A549 (cell line): ENCODE measurements at regions not wholly inside any gene's neighbourhood (a gene's known extent, or its start where the extent isn't known, plus 50 kb on each side); places are given as distances from the start of the nearest gene placed in this dataset.

ENCODE experiments used
- ATAC-seq, 2 experiments: fragments of 200-7000 bp in 1 of 2; fragments of >200 bp in 1 of 2; cut with Nextera tagmentation in 1 of 2; cut with Tn5 transposase in 1 of 2; 3 replicates each; pipeline versions ENCODE4 v1.8.0 to v1.9.1; 2018 to 2020; ENCODE audit warnings: mild to moderate bottlenecking in 1 of 2, moderate library complexity in 1 of 2
- CTCF ChIA-PET: fragments of 300-600 bp; sonication (Branson Sonifier 250); formaldehyde crosslinking; extraction: SDS; loops from one replicate; lab custom pipeline; 2021; ENCODE audit warnings: antibody characterized with exemption, inconsistent platforms; lab: Yijun Ruan, JAX
- POLR2A ChIA-PET: fragments of 350-600 bp; formaldehyde crosslinking; extraction: SDS; loops from one replicate; lab custom pipeline; 2021; ENCODE audit warnings: antibody characterized with exemption, inconsistent platforms; lab: Yijun Ruan, JAX
- DNase-seq, 2 experiments: peaks; one replicate each; pipeline versions ENCODE4 v3.0.0 to v3.0.0-alpha.2; 2011 to 2016; ENCODE audit warnings: low read depth in 1 of 2, low spot score in 1 of 2
- FAIRE-seq: peaks from 2 replicates; lab custom pipeline; 2011; peaks lifted over from hg19 to GRCh38; lab: Jason Lieb, UNC
- H3K27ac ChIP-seq, 2 experiments: fragments of >200 bp; sonication (Bioruptor Twin); formaldehyde crosslinking; 3 replicates each; pipeline ENCODE4 v1.5.1; 2016 to 2017
- H3K4me1 ChIP-seq: fragments of >200 bp; sonication (Bioruptor Twin); formaldehyde crosslinking; 3 replicates; pipeline ENCODE4 v1.6.1; 2016
- H3K4me2 ChIP-seq: fragments of >200 bp; sonication (Bioruptor Twin); formaldehyde crosslinking; 3 replicates; pipeline ENCODE4 v1.6.1; 2016
- H3K4me3 ChIP-seq: fragments of >200 bp; sonication (Bioruptor Twin); formaldehyde crosslinking; 3 replicates; pipeline ENCODE4 v1.5.1; 2016
- H3K9me3 ChIP-seq: fragments of >200 bp; sonication (Bioruptor Twin); formaldehyde crosslinking; 3 replicates; pipeline ENCODE4 v1.6.1; 2016
- BHLHE40 ChIP-seq: IDR thresholded peaks from 2 replicates; pipeline ENCODE4 v1.6.1; 2012; ENCODE audit warnings: low read depth, low read length, inconsistent platforms
- CBX8 ChIP-seq: fragments of 200-600 bp; sonication (generic); IDR thresholded peaks from 2 replicates; pipeline ENCODE4 v1.6.1; 2016
- CHD2 ChIP-seq: fragments of 150-350 bp; IDR thresholded peaks from 2 replicates; pipeline ENCODE4 v1.6.1; 2014; ENCODE audit warnings: low read length; ENCODE audit not compliant: partially characterized antibody
- CHD4 ChIP-seq: fragments of 200-600 bp; sonication (generic); IDR thresholded peaks from 2 replicates; pipeline ENCODE4 v1.6.1; 2016; ENCODE audit warnings: antibody characterized with exemption, mild to moderate bottlenecking, borderline replicate concordance
- CTCF ChIP-seq: fragments of >200 bp; sonication (Bioruptor Twin); formaldehyde crosslinking; IDR thresholded peaks from 3 replicates; pipeline ENCODE4 v1.5.1; 2016
- EHF ChIP-seq: fragments of 250-450 bp; sonication (Bioruptor Pico); IDR thresholded peaks from 2 replicates; pipeline ENCODE4 v1.5.0; 2020; ENCODE audit warnings: mild to moderate bottlenecking
- ELK1 ChIP-seq: fragments of 150-350 bp; IDR thresholded peaks from 2 replicates; pipeline ENCODE4 v1.6.1; 2014; ENCODE audit warnings: low read depth, mild to moderate bottlenecking, low read length
- FOSB ChIP-seq: fragments of 250-450 bp; sonication (Bioruptor Pico); IDR thresholded peaks from 2 replicates; pipeline ENCODE4 v1.5.0; 2020; ENCODE audit warnings: mild to moderate bottlenecking, moderate library complexity
- FOSL2 ChIP-seq, 2 experiments: fragments of 450-650 bp in 1 of 2; fragments of >200 bp in 1 of 2; sonication (Bioruptor Twin) in 1 of 2; formaldehyde crosslinking; IDR thresholded peaks; 2 replicates each; pipeline versions ENCODE4 v1.5.0 to v1.6.1; 2016 to 2020; ENCODE audit warnings: mild to moderate bottlenecking in 1 of 2, moderate library complexity in 1 of 2
- HDAC2 ChIP-seq: fragments of 200-600 bp; sonication (generic); IDR thresholded peaks from 2 replicates; pipeline ENCODE4 v1.6.1; 2016
- HEYL ChIP-seq: fragments of 250-450 bp; sonication (Bioruptor Pico); IDR thresholded peaks from 2 replicates; pipeline ENCODE4 v1.8.0; 2021; ENCODE audit warnings: mild to moderate bottlenecking, moderate library complexity
- HOXA7 ChIP-seq: fragments of 250-450 bp; sonication (Bioruptor Pico); IDR thresholded peaks from 2 replicates; pipeline ENCODE4 v1.5.0; 2020; ENCODE audit warnings: mild to moderate bottlenecking, moderate library complexity
- HOXB13 ChIP-seq: fragments of 250-450 bp; sonication (Bioruptor Pico); IDR thresholded peaks from 2 replicates; pipeline ENCODE4 v1.5.0; 2020; ENCODE audit warnings: low read depth, mild to moderate bottlenecking, moderate library complexity
- HOXB5 ChIP-seq: fragments of 250-450 bp; sonication (Bioruptor Pico); IDR thresholded peaks from 2 replicates; pipeline ENCODE4 v1.5.0; 2020; ENCODE audit warnings: mild to moderate bottlenecking, moderate library complexity
- JUN ChIP-seq, 2 experiments: fragments of >200 bp; sonication (Bioruptor Twin); formaldehyde crosslinking; IDR thresholded peaks; 2 replicates in 1 of 2; 3 replicates in 1 of 2; pipeline ENCODE4 v1.6.1; 2016 to 2017
- KDM5A ChIP-seq: fragments of 200-600 bp; sonication (generic); IDR thresholded peaks from 2 replicates; pipeline ENCODE4 v1.6.1; 2016; ENCODE audit warnings: antibody characterized with exemption, mild to moderate bottlenecking
- MAZ ChIP-seq: fragments of 150-350 bp; IDR thresholded peaks from 2 replicates; pipeline ENCODE4 v1.6.1; 2014; ENCODE audit warnings: antibody characterized with exemption, low read depth, low read length, borderline replicate concordance
- NFE2L2 ChIP-seq: fragments of 150-350 bp; conservative IDR thresholded peaks from 2 replicates; pipeline ENCODE4 v1.6.1; 2014; ENCODE audit warnings: low read length
- NR3C1 ChIP-seq: fragments of >200 bp; sonication (Bioruptor Twin); formaldehyde crosslinking; IDR thresholded peaks from 3 replicates; pipeline ENCODE4 v1.6.1; 2017
- POLR2A ChIP-seq: IDR thresholded peaks from 2 replicates; pipeline ENCODE4 v1.6.1; 2012; ENCODE audit warnings: mild to moderate bottlenecking, low read length
- RAD21 ChIP-seq, 2 experiments: fragments of >200 bp in 1 of 2; sonication (Bioruptor Twin) in 1 of 2; formaldehyde crosslinking in 1 of 2; IDR thresholded peaks in 1 of 2; conservative IDR thresholded peaks in 1 of 2; 2 replicates in 1 of 2; 3 replicates in 1 of 2; pipeline ENCODE4 v1.6.1; 2012 to 2018; ENCODE audit warnings: inconsistent platforms in 1 of 2
- RARB ChIP-seq: fragments of 250-450 bp; sonication (Bioruptor Pico); IDR thresholded peaks from 2 replicates; pipeline ENCODE4 v1.8.0; 2021; ENCODE audit warnings: mild to moderate bottlenecking, moderate library complexity
- RFX5 ChIP-seq: fragments of 450-650 bp; IDR thresholded peaks from 2 replicates; pipeline ENCODE4 v1.7.1; 2014; ENCODE audit warnings: antibody characterized with exemption, mild to moderate bottlenecking, moderate library complexity
- ZC3H11A ChIP-seq: fragments of 450-650 bp; IDR thresholded peaks from 2 replicates; pipeline ENCODE4 v1.6.1; 2014; ENCODE audit warnings: antibody characterized with exemption, mild to moderate bottlenecking
- ZFP36 ChIP-seq: fragments of 450-650 bp; IDR thresholded peaks from 2 replicates; pipeline ENCODE4 v1.6.1; 2014; ENCODE audit warnings: borderline replicate concordance; ENCODE audit not compliant: partially characterized antibody
- ZNF302 ChIP-seq: fragments of 250-450 bp; sonication (Bioruptor Pico); IDR thresholded peaks from 2 replicates; pipeline ENCODE4 v1.9.0; 2021; ENCODE audit warnings: inconsistent platforms, mild to moderate bottlenecking, moderate library complexity
- WGBS: methylation state at CpG from one replicate; pipeline ENCODE4 v1.1.6; 2017; ENCODE audit errors: missing lambda C conversion rate; 5-methylcytosine and 5-hydroxymethylcytosine counted together
- TF ChIP-seq, protein P1 (sequence below): IDR thresholded peaks from 2 replicates; pipeline ENCODE4 v1.6.1; 2012
- TF ChIP-seq, protein P2 (sequence below): IDR thresholded peaks from 2 replicates; pipeline ENCODE4 v1.6.1; 2012

GRCh38 chr9:7242126-7242525 is 484.4 kb downstream of the KDM4C start:
- Histone ChIP-seq H3K9me3 (no peaks in the 10 kb centered on the region), H3K4me1 (no peaks in the 10 kb centered on the region), H3K27ac (no peak overlapping the region), H3K4me2 (no peak overlapping the region), H3K4me3 (no peak overlapping the region)
- POLR2A ChIA-PET, result no interaction called here
- WGBS, result 69% methylated on average over 1 of the region's 1 CpG
- TF ChIP-seq, protein P1, sequence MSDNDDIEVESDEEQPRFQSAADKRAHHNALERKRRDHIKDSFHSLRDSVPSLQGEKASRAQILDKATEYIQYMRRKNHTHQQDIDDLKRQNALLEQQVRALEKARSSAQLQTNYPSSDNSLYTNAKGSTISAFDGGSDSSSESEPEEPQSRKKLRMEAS, result no peak
- no peak for TF ChIP-seq ZC3H11A
- no peak for TF ChIP-seq FOSB (CRISPR knock-in tag)
- no peak for TF ChIP-seq NFE2L2
- TF ChIP-seq ZFP36, result no peak
- TF ChIP-seq MAZ, result no peak
- no peak for TF ChIP-seq FOSL2 (IDR thresholded peaks at IDR 0.05)
- TF ChIP-seq FOSL2 (CRISPR knock-in tag; IDR thresholded peaks at IDR 0.05), result no peak
- no peak for TF ChIP-seq RARB (CRISPR knock-in tag)
- no peak for TF ChIP-seq CHD4
- TF ChIP-seq POLR2A, result no peak
- no peak for TF ChIP-seq HDAC2
- no peak for TF ChIP-seq CTCF
- TF ChIP-seq ELK1, result no peak
- TF ChIP-seq RFX5, result no peak
- ATAC-seq, result no peak
- FAIRE-seq, result no peak
- DNase-seq, result no peak
- CTCF ChIA-PET, result no interaction called here

GRCh38 chr9:7241694-7242093 is 483.9 kb downstream of the KDM4C start:
- Histone ChIP-seq H3K4me1 (no peaks in the 10 kb centered on the region), H3K4me2 (no peak overlapping the region), H3K27ac (no peak overlapping the region), H3K4me3 (no peak overlapping the region), H3K9me3 (no peaks in the 10 kb centered on the region)
- 29% methylated on average over 2 of the region's 2 CpGs for WGBS
- ATAC-seq (no peak), FAIRE-seq (no peak), DNase-seq (no peak)
- ChIA-PET POLR2A (no interaction called here), CTCF (interaction anchor here (1.0 kb wide), 1 partner anchor 17 kb away, joined by 4 read pairs; no protein-coding TSS in a partner anchor)
- TF ChIP-seq HOXB13 (CRISPR knock-in tag), result no peak
- TF ChIP-seq, protein P2, sequence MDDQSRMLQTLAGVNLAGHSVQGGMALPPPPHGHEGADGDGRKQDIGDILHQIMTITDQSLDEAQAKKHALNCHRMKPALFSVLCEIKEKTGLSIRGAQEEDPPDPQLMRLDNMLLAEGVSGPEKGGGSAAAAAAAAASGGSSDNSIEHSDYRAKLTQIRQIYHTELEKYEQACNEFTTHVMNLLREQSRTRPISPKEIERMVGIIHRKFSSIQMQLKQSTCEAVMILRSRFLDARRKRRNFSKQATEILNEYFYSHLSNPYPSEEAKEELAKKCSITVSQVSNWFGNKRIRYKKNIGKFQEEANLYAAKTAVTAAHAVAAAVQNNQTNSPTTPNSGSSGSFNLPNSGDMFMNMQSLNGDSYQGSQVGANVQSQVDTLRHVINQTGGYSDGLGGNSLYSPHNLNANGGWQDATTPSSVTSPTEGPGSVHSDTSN, result no peak

GRCh38 chr9:7240569-7241311 is 483.0 kb downstream of the KDM4C start:
- Histone ChIP-seq H3K4me2 (no peak overlapping the region), H3K27ac (no peak overlapping the region), H3K4me1 (no peaks in the 10 kb centered on the region), H3K4me3 (no peak overlapping the region)
- WGBS, result 54% methylated on average over 5 of the region's 5 CpGs
- ChIA-PET POLR2A (no interaction called here), CTCF (interaction anchor here (0.8 to 1.0 kb wide), 3 partner anchors 18 to 188 kb away, joined by 3 to 4 read pairs (median 3); no protein-coding TSS in a partner anchor)
- DNase-seq, result no peak
- peak; percentile 84 for FAIRE-seq
- TF ChIP-seq ZNF302 (CRISPR knock-in tag) (no peak), HEYL (CRISPR knock-in tag) (no peak), JUN (IDR thresholded peaks at IDR 0.05) (no peak), KDM5A (no peak), BHLHE40 (no peak), EHF (no peak), FOSB (CRISPR knock-in tag) (no peak), RFX5 (no peak), ZFP36 (no peak), CTCF (no peak), FOSL2 (IDR thresholded peaks at IDR 0.05) (no peak), FOSL2 (CRISPR knock-in tag; IDR thresholded peaks at IDR 0.05) (no peak), CHD4 (no peak), CBX8 (no peak), HOXB5 (CRISPR knock-in tag) (no peak), RAD21 (conservative IDR thresholded peaks at IDR 0.05 in 1 of 2, IDR thresholded peaks at IDR 0.05 in 1 of 2) (no peak), CHD2 (no peak), MAZ (no peak), NR3C1 (no peak), HDAC2 (no peak), HOXA7 (CRISPR knock-in tag) (no peak)
- TF ChIP-seq, all 56 proteins: peak for 0
- ATAC-seq, result no peak
- H3K9me3 ChIP-seq, result no peaks in the 10 kb centered on the region
